NCI-H128 (cell line): ENCODE measurements at regions not wholly inside any gene's neighbourhood (a gene's known extent, or its start where the extent isn't known, plus 50 kb on each side); places are given as distances from the start of the nearest gene placed in this dataset.
"Not testable (repeated sequence)": the region's sequence is repeated elsewhere in the genome, so short reads cannot be mapped to it uniquely, and the experiment has no call there.

Experiments
- DNase-seq: peaks from one replicate; lab custom pipeline; 2025; ENCODE audit not compliant: unreplicated experiment; lab: John Stamatoyannopoulos, UW

DNA sequence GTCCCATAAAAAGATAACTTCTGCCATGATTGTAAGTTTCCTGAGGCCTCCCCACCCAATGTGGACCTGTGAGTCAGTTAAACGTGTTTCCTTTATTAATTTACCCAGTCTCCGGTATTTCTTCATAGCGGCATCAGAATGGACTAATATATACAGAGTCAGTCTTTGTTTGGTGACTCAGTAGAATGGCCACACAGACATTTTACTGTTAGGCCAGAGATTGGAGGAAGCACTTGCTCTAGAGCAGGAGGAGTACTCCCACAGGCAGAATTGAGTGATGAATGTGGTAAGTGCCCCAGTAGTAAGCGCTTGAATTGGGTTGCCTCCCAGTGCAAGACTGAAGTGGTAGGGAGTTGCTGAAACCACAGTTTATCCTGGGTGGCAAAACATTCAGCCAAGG is 149.5 kb upstream of the SMIM30 start:
- DNase-seq = no peak

DNA sequence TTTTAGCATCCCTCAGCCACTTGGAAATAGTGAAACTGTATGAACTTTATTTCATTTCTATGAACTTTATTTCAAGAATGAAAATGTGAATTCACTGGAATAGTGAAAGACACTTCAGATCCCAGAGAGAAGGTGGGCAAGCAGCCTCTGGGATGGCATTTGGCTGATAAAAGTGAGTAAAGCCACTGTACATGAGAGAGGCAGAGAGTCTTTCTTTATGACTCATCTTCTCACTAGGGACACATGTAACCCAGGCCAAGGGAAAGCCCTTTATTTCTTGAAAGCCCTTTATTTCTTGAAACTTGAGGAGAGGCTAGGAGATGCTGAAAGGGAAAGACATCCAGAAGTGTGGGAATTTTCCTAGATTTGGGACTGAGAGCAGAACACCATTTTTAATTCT is 148.9 kb upstream of the SMIM30 start:
- DNase-seq = no peak

- no peak for DNase-seq
These were observed 145.4 kb upstream of the SMIM30 start for GRCh38 chr7:113263749-113264148.

DNA sequence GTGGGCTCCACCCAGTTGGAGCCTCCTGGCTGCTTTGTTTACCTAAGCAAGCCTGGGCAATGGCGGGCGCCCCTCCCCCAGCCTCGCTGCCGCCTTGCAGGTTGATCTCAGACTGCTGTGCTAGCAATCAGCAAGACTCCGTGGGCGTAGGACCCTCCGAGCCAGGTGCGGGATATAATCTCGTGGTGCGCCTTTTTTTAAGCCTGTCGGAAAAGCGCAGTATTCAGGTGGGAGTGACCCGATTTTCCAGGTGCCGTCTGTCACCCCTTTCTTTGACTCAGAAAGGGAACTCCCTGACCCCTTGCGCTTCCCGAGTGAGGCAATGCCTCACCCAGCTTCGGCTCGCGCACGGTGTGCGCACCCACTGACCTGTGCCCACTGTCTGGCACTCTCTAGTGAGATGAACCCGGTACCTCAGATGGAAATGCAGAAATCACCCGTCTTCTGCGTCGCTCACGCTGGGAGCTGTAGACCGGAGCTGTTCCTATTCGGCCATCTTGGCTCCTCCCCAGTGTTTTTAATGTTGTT is 144.9 kb upstream of the SMIM30 start:
- DNase-seq = not testable (repeated sequence)

GRCh38 chr7:113256883-113257531 is 138.7 kb upstream of the SMIM30 start:
- DNase-seq = no peak

GRCh38 chr7:113247198-113247597 is 128.8 kb upstream of the SMIM30 start:
- no peak for DNase-seq

DNA sequence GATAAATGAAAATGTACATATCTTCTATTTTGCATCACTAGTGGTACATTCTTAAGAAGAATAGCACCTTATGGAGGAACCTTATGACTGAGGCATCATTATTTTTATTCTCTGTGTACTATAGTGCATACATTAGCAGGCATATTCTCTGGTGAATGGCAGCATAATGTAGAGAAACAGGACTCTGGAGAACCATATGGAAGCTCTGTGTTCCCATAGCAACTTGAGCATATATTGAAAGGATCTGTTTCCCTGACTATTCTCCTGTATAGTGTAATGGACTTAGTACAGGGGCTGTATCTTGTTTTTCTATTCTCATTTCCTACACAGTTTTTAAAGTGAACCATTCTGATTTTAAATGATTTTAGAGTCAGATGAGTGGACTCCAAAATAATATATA is 128.4 kb upstream of the SMIM30 start:
- DNase-seq = no peak

DNA sequence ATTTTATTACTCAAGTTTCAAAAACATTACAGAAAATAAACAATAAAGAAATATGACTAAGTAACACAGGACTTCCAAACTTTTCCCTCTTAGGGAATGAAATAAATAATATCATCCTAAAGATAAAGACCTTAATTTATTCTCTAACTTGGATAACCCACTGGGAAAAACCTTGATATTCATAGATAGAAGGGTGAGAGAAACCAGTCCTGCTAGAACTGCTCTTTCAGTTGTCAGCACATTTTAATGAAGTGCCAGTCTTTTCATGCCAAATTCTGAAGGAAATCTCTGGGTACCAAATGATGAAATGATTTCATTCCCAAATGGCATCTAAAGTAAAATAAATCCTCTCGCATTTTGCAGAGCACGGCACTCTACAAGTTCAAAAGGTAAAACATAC is 114.5 kb upstream of the SMIM30 start:
- no peak for DNase-seq

DNA sequence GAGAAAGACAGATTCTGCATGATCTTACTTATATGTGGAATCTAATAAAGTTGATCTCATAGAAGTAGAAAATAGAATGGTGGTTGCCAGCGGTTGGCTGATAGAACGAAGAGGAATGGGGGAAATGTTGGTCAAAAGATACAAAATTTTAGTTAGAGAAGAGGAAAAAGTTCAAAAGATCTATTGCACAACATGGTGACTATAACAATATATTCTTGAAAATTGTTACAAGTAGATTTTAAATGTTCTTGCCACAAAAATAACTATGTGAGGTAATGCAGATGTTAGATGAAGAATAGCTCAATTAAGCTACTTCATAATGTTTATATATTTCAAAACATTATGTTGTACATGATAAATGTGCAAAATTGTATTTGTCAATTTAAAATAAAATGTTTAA is 112.3 kb upstream of the SMIM30 start:
- no peak for DNase-seq

GRCh38 chr7:113217314-113217713 is 99.0 kb upstream of the SMIM30 start:
- DNase-seq = no peak

- no peak for DNase-seq
These were observed 97.7 kb upstream of the SMIM30 start for GRCh38 chr7:113216038-113216437.

DNA sequence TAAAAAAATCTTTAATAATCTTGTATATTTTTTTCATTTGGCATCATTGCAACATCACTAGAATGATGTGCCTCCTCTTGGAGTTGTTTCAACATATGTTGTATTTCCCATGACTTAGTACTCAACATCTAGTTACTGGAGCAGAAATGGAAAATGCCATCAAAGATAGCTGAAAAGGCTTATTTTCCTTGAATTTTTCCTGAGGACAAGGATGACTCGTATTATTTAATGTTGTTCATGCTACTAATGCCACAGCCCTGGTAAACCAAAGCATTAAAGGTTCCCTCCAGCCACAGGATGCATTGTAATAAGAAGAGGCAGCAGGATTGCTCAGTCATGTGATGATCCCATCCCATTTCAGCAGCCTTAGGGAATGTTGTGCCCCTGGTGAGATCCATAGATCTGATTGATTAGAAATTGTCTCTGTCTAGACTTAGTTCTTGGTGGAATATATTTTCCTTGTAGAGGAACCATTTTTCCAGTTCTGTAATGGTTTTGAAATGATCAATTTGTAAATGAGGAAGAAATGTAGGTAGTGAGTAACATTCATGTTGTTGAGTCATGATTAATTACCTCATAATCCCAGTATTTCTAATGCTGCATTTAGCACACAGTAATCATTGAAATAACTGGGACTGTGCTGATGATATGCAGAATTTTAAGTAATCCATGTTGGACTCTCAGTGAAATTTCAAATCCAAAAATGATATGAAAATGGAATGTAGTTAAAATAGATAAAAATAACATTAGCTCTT is 91.3 kb upstream of the SMIM30 start:
- DNase-seq = no peak

- DNase-seq = no peak
These were observed 89.6 kb upstream of the SMIM30 start for GRCh38 chr7:113207931-113208330.

- DNase-seq = no peak
These were observed 89.1 kb upstream of the SMIM30 start for GRCh38 chr7:113207441-113207840.

DNA sequence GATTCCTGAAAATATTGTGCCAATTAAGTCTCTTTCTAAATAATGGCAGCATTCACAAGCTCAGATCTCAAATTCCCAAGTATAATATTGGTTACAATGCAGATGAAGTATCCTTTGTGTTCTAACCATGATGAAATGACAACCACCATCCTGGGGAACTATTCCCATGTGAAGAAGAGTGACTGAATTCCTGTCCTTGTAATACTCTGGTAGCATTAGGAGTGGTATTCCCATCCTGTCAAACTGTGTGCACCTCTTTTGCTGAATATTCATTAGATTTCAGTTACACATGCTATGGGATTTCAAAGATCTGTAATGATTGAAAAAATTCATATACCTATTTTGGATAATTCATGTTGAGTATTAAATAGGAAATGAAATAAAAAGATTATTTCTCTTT is 86.1 kb upstream of the SMIM30 start:
- DNase-seq = no peak

DNA sequence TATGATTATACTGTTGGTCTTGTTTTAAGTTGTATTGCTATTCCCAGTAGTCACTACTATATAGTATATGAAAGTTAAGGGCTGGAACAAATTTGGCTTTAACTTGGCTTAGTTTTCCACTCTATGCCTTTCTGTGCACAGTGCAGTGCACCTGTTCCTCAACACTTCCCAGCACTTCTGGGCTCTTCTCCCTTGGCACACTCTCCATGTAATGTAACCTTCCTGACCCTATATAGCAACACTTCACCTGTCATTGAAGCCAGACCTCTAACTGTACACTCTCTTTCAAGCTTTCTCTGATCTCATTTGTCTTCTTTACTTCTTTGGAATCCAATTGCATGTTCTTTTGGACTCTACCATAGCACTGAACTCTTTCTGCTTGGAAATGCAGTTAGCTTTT is 83.9 kb upstream of the SMIM30 start:
- no peak for DNase-seq

GRCh38 chr7:113200281-113200680 is 81.9 kb upstream of the SMIM30 start:
- no peak for DNase-seq

DNA sequence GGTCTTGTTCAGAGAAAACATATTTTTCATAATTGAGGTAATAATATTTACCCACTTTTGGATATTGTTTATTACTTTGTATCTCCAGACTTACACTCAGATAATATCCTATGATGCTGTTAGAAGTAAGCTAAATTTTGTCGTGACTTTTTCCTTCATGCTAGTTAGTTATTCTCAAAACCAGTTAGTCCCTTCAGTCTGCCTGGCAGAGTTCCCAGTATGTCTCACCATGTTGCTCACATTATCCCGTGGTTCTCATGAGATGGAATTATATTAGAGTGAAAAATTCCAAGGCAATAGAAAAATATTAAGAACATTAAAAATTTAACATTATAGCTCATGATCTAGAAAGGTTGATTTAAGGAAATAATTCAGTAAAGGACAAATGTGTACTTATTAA is 81.5 kb upstream of the SMIM30 start:
- no peak for DNase-seq

DNA sequence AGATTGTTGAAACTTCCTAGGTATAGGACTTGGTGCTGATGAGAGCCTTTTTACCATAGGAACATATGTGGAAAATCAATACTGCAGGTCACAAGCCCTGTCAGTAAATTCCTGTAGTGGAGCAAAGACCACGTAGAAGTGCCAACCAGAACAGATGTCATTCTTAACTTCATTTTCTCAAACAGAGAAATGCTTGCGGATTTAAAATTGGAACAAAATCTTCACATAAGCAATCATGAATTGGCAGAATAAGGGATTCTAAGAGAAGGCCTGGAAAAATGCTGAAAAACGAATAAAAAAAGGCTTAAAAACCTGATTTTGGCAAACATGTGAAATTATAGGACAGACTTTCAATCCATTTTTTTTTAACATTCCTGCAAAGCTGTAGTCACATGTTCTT is 80.8 kb upstream of the SMIM30 start:
- DNase-seq = no peak

GRCh38 chr7:113198226-113198625 is 79.9 kb upstream of the SMIM30 start:
- DNase-seq = no peak

- no peak for DNase-seq
These were observed 78.9 kb upstream of the SMIM30 start for GRCh38 chr7:113197274-113197673.

- no peak for DNase-seq
These were observed 70.0 kb upstream of the SMIM30 start for GRCh38 chr7:113188396-113188795.

- no peak for DNase-seq
These were observed 61.0 kb upstream of the SMIM30 start for GRCh38 chr7:113179313-113179712.
